ENCODE measurements at regions not wholly inside any gene's neighbourhood (a gene's known extent, or its start where the extent isn't known, plus 50 kb on each side); places are given as distances from the start of the nearest gene placed in this dataset.

GRCh38 chr16:74049027-74049426 is 247.6 kb upstream of the PSMD7 start:
- no peak for TF ChIP-seq CTCF (IDR thresholded peaks at IDR 0.05; ENCODE audit: low read length)
- TF ChIP-seq EZH2 (IDR thresholded peaks at IDR 0.05; ENCODE audit: borderline replicate concordance, low read length) = no peak
